HG03103 (cell line): ENCODE measurements at regions not wholly inside any gene's neighbourhood (a gene's known extent, or its start where the extent isn't known, plus 50 kb on each side); places are given as distances from the start of the nearest gene placed in this dataset.
"Not testable (repeated sequence)": the region's sequence is repeated elsewhere in the genome, so short reads cannot be mapped to it uniquely, and the experiment has no call there.

ENCODE experiments used
- ATAC-seq: cut with Tn5 transposase; IDR thresholded peaks from one replicate; pipeline ENCODE4 v1.9.1; 2021; ENCODE audit warnings: low read depth; ENCODE audit not compliant: unreplicated experiment

DNA sequence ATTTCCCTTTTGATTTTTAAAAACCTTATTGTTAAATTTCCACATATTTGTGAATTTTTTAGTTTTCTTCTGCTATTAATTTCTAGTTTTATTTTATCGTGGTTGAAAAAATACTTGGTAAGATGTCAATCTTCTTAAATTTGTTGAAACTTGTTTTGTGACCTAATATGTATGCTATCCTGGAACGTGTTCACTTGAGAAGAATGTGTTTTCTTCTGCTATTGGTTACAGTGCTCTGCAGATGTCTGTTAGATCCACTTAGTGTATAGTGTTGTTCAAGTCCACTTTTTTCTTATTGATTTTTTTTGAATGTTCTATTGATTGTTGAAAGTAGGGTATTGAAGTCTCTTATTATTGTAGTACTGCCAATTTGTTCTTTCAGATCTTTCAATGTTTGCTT lies 116.5 kb upstream of the NETO1 start:
- no peak for ATAC-seq

DNA sequence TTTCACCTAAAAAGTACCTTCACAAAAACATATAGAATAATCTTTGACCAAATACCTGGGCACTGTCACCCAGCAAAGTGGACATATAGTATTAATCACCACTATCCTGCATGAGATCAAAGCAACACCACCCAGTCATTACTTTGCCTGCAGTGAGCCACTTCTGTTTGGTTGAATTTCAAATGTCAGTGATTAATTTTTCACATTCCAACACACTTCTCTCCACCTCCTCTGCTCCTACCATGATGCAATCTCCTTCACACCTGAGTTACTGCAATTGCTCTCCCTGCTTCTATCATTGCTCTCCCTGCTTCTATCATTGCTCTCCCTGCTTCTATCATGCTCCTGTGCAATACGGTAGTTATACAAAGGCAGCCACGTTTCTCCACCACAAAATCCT lies 106.1 kb upstream of the NETO1 start:
- no peak for ATAC-seq

- ATAC-seq, result no peak
These were observed 97.8 kb upstream of the NETO1 start for GRCh38 chr18:72965616-72966015.

DNA sequence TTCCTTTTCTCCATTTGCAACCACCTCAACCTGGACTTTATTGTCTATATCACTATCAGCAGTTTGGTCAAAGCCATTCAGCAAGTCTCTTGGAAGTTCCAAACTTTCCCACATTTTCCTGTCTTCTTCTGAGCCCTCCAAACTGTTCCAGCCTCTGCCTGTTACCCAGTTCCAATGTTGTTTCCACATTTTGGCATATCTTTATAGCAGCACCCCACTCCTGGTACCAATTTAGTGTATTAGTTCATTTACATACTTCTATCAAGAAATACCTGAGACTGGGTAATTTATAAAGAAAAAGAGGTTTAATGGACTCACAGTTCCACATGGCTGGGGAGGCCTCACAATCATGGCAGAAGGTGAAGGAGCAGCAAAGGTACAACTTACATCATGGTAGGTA lies 90.4 kb upstream of the NETO1 start:
- not testable (repeated sequence) for ATAC-seq

- ATAC-seq, result peak; percentile 81
These were observed 80.7 kb upstream of the NETO1 start for GRCh38 chr18:72948439-72948838.

- no peak for ATAC-seq
These were observed 75.0 kb upstream of the NETO1 start for GRCh38 chr18:72942766-72943165.

DNA sequence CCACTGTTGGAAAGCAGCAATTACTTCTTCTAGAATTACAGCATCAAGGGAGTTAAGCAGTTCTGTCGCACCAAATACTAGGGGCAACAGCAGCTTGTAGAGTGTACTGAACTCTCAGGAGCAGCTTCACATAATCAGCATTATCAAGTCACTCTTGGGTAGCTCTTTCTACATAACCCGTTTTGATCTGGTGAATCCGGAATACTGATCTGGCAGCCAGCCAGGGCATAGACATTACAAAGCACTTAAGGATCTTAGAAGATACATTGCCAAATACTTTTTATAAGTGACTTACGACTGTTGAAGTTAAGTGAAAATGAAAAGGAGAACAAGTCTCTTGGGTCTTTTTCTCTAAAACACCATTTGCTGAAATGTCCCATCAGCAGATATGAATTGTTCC lies 73.2 kb upstream of the NETO1 start:
- no peak for ATAC-seq

- ATAC-seq, result no peak
These were observed 72.7 kb upstream of the NETO1 start for GRCh38 chr18:72940509-72940908.

DNA sequence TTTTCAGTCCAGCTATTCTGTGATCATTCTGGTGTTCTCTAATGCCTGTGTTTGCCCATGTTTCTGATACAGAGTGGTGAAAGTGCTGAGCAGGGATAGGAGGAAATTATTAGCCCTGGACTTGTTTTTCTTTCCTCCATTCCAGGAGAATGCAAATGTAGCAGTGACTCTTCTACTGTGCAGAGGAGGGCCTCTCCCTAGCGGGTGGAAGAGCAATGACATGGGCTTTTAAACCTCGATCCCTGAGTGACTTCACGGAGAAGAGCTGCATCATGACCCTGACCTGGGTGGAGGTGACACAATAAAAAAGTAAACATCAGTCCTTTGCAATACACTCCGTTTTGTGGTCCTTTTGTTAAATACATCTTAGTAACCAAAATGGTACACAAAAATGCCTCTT lies 68.0 kb upstream of the NETO1 start:
- no peak for ATAC-seq

- no peak for ATAC-seq
These were observed 55.1 kb upstream of the NETO1 start for GRCh38 chr18:72922895-72923294.
